ENCODE measurements at regions not wholly inside any gene's neighbourhood (a gene's known extent, or its start where the extent isn't known, plus 50 kb on each side); places are given as distances from the start of the nearest gene placed in this dataset.

- TF ChIP-seq GATA2 (IDR thresholded peaks at IDR 0.05; ENCODE audit: low read depth, low read length), result no peak
- no peak for TF ChIP-seq GATA3 (IDR thresholded peaks at IDR 0.05; ENCODE audit: low read depth, low read length)
These were observed 86.0 kb upstream of the FAM20C start for GRCh38 chr7:106356-106755.

- no peak for TF ChIP-seq GATA3 (IDR thresholded peaks at IDR 0.05; ENCODE audit: low read depth, low read length)
- no peak for TF ChIP-seq GATA2 (IDR thresholded peaks at IDR 0.05; ENCODE audit: low read depth, low read length)
These were observed 85.1 kb upstream of the FAM20C start for GRCh38 chr7:107233-107632.

- TF ChIP-seq GATA3 (IDR thresholded peaks at IDR 0.05; ENCODE audit: low read depth, low read length) (no peak), GATA2 (IDR thresholded peaks at IDR 0.05; ENCODE audit: low read depth, low read length) (no peak)
These were observed 84.5 kb upstream of the FAM20C start for GRCh38 chr7:107907-108306.

GRCh38 chr7:109094-109493, 83.3 kb upstream of the FAM20C start:
- TF ChIP-seq GATA3 (IDR thresholded peaks at IDR 0.05; ENCODE audit: low read depth, low read length), result no peak
- TF ChIP-seq GATA2 (IDR thresholded peaks at IDR 0.05; ENCODE audit: low read depth, low read length), result no peak

GRCh38 chr7:109898-110556, 82.3 kb upstream of the FAM20C start:
- TF ChIP-seq GATA2 (IDR thresholded peaks at IDR 0.05; ENCODE audit: low read depth, low read length), result no peak
- TF ChIP-seq GATA3 (IDR thresholded peaks at IDR 0.05; ENCODE audit: low read depth, low read length), result no peak

- no peak for TF ChIP-seq GATA2 (IDR thresholded peaks at IDR 0.05; ENCODE audit: low read depth, low read length)
- TF ChIP-seq GATA3 (IDR thresholded peaks at IDR 0.05; ENCODE audit: low read depth, low read length), result no peak
These were observed 81.7 kb upstream of the FAM20C start for GRCh38 chr7:110557-111232.

- no peak for TF ChIP-seq GATA2 (IDR thresholded peaks at IDR 0.05; ENCODE audit: low read depth, low read length)
These were observed 80.8 kb upstream of the FAM20C start for GRCh38 chr7:111591-111990.

GRCh38 chr7:112881-113280, 79.5 kb upstream of the FAM20C start:
- TF ChIP-seq GATA2 (IDR thresholded peaks at IDR 0.05; ENCODE audit: low read depth, low read length) (no peak), GATA3 (IDR thresholded peaks at IDR 0.05; ENCODE audit: low read depth, low read length) (no peak)

- TF ChIP-seq GATA3 (IDR thresholded peaks at IDR 0.05; ENCODE audit: low read depth, low read length), result no peak
- no peak for TF ChIP-seq GATA2 (IDR thresholded peaks at IDR 0.05; ENCODE audit: low read depth, low read length)
These were observed 77.0 kb upstream of the FAM20C start for GRCh38 chr7:115274-115911.

GRCh38 chr7:116188-116981, 76.0 kb upstream of the FAM20C start:
- TF ChIP-seq GATA3 (IDR thresholded peaks at IDR 0.05; ENCODE audit: low read depth, low read length) (no peak), GATA2 (IDR thresholded peaks at IDR 0.05; ENCODE audit: low read depth, low read length) (no peak)

GRCh38 chr7:117836-118614, 74.3 kb upstream of the FAM20C start:
- no peak for TF ChIP-seq GATA2 (IDR thresholded peaks at IDR 0.05; ENCODE audit: low read depth, low read length)
- TF ChIP-seq GATA3 (IDR thresholded peaks at IDR 0.05; ENCODE audit: low read depth, low read length), result no peak

GRCh38 chr7:118615-119391, 73.6 kb upstream of the FAM20C start:
- TF ChIP-seq GATA2 (IDR thresholded peaks at IDR 0.05; ENCODE audit: low read depth, low read length) (no peak), GATA3 (IDR thresholded peaks at IDR 0.05; ENCODE audit: low read depth, low read length) (no peak)
